AG09319 (cell line): ENCODE measurements at regions not wholly inside any gene's neighbourhood (a gene's known extent, or its start where the extent isn't known, plus 50 kb on each side); places are given as distances from the start of the nearest gene placed in this dataset.

Source experiments
- DNase-seq: peaks from one replicate; pipeline ENCODE4 v3.0.0-alpha.2; 2010; ENCODE audit warnings: low read depth; ENCODE audit errors: extremely low read depth
- TF ChIP-seq, protein P1 (sequence below): IDR thresholded peaks from 2 replicates; pipeline ENCODE4 v1.5.1; 2011; ENCODE audit warnings: low read depth, mild to moderate bottlenecking, inconsistent platforms, low read length, moderate library complexity

DNA sequence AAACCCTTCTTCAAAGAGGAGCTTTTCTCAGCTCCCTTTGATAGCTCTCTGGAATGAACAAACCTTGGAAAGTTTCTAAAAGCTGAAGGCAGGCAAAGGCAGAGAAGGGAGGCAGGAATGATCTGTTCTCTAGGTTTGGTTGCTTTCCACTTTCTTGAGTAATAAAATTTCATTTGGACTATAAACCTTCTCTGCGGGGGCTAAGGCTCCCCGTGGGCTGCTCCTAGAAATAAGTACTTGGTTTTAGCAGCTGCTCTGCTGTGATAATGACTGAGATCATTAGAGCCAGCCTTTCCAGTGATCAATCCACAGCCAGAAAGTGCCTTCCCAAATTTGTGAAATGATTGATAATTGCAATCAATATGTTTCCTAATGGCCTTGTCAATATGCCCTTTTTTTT lies 183.8 kb upstream of the HTR2A start:
- TF ChIP-seq, protein P1, sequence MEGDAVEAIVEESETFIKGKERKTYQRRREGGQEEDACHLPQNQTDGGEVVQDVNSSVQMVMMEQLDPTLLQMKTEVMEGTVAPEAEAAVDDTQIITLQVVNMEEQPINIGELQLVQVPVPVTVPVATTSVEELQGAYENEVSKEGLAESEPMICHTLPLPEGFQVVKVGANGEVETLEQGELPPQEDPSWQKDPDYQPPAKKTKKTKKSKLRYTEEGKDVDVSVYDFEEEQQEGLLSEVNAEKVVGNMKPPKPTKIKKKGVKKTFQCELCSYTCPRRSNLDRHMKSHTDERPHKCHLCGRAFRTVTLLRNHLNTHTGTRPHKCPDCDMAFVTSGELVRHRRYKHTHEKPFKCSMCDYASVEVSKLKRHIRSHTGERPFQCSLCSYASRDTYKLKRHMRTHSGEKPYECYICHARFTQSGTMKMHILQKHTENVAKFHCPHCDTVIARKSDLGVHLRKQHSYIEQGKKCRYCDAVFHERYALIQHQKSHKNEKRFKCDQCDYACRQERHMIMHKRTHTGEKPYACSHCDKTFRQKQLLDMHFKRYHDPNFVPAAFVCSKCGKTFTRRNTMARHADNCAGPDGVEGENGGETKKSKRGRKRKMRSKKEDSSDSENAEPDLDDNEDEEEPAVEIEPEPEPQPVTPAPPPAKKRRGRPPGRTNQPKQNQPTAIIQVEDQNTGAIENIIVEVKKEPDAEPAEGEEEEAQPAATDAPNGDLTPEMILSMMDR, result no peak
- DNase-seq, result no peak

DNA sequence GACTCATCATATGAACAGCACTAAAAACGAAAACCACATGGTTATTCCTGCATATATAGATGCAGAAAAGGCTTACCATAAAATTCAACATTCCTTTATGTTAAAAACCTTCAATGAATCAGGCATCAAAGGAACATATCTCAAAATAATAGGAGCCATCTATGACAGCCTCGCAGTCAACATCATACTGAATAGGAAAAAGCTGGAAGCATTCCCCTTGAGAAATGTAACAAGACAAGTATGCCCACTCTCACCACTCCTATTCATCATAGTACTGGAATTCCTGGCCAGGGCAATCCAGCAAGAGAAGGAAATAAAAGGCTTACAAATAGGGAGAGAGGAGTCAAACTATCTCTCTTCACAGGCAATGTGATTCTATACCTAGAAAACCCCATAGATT lies 179.6 kb upstream of the HTR2A start:
- TF ChIP-seq, protein P1, result no peak
- DNase-seq, result no peak

DNA sequence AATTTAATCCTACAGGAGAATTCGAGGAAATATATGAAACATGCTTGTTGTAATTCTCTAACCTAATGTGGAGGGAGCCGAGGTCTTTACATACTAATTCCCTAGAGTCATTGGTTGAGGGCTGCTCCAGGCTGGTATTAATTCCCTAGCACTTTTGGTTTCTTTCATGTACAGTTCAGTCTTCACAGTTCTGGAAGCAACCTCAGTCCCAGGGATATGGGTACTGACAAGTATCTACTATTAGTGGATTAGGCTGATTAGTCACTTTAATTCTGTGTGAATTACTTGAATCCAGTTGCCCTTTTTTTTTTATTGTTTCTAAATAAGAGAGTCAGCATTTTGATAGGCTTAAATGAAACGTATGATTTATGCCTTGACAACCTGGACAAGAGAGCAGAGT lies 172.3 kb upstream of the HTR2A start:
- no peak for DNase-seq
- TF ChIP-seq, protein P1, result no peak

DNA sequence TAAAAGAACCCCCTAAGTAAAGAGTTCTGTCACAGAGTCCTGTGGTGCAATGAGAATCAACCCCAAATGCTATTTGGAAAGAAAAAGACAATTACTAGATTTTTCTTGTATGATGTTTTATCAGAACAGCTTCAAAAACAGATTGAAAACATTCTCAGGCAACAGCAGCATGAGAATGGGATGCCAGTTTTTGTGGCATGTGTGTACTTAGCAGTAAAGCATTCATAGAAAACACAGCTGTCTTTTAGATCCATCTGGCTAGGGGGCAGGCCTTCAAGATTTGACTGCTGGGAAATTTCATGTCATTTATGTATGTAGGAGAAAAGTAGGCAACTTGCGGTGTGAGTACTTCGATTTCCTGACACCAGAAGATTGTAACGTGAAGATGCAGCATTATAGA lies 170.5 kb upstream of the HTR2A start:
- TF ChIP-seq, protein P1, result no peak
- DNase-seq, result no peak

DNA sequence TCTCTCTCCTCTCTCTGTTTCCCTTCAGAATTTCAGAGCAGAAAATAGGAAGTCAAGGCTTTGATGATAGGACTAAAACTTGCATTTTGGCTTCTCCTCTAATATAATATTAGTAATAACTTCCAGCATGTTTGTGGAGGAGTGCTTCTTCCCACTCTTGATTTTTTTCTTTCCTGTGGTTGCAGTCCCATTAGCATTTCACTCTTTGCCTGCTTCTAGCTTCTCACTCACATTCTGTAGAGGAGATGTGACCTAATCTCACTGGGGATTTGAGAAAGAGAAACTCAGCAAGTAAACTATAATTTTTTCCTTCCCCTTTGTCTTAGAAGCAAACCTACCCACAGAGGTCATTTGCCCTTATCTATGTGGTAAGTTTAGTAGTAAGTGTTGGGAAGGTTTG lies 169.4 kb upstream of the HTR2A start:
- DNase-seq, result no peak
- TF ChIP-seq, protein P1, result no peak

DNA sequence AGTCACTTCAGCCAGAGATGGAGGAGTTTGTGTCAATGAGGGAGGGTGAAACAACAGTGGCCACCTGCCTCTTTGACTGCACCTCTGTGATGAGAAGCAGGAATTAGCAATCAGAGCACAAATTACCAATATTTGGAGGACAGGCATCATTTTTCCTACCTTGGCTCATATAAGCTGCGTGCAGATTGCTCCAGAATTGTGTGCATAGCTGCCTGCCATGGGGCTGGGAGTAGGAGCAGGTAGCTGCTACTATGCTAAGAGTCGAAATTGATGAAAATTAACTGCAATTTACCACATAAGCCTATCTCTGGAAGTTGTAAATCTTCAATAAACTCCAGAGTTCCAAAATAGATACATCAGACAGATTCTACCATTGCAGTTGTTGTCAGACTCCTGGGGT lies 167.5 kb upstream of the HTR2A start:
- no peak for DNase-seq
- TF ChIP-seq, protein P1, result no peak

DNA sequence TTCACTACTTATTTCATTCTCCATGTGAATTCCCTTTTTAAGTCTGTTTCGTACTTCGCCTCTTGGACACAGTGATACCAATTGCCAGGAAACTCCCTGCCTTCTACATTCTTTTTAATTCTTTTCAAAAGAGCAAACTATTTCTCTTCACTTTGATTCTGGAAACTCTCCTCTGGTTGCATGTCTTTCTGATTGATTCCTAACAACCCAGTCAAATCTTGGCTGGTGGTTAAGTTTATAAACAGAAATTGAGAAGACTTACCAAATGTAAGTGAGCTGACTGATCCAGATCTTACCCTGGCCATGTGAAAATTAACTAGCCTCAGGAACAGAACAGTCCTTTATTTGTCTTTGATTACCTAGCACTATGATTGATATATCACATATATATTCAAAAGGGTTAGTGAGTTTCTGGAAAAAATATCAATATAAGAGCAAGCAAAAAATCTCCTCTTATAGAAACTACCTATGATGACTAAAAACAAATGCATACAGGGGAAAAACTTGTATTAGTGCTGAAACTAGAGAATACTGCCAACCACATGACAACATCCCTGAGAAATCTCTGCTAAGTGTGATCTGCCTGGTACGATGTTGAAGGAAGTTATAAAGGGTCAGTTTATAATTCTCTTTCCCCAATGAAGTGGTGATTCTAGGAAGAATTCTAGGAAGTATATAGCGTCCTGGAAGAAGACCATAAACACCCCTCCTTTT lies 152.6 kb upstream of the HTR2A start:
- TF ChIP-seq, protein P1, result no peak
- DNase-seq, result no peak
